Cerebellar cortex (tissue), 1 donor: ENCODE measurements at regions not wholly inside any gene's neighbourhood (a gene's known extent, or its start where the extent isn't known, plus 50 kb on each side); places are given as distances from the start of the nearest gene placed in this dataset.
A peak's percentile ranks its signal among the peaks of the same experiment; 100 is the strongest.
"Not testable (repeated sequence)": the region's sequence is repeated elsewhere in the genome, so short reads cannot be mapped to it uniquely, and the experiment has no call there.

Source experiments
- DNase-seq: peaks from one replicate; pipeline ENCODE4 v3.0.0-alpha.2; 2015; ENCODE audit warnings: low spot score

GRCh38 chr2:147416099-147416498 lies 428.7 kb upstream of the ACVR2A start:
- DNase-seq, result no peak

GRCh38 chr2:147414656-147415055 lies 430.2 kb upstream of the ACVR2A start:
- not testable (repeated sequence) for DNase-seq

- no peak for DNase-seq
Observed at GRCh38 chr2:147408357-147408756, 436.5 kb upstream of the ACVR2A start.

GRCh38 chr2:147405651-147406050 lies 439.2 kb upstream of the ACVR2A start:
- no peak for DNase-seq

- DNase-seq, result no peak
Observed at GRCh38 chr2:147398996-147399395, 445.8 kb upstream of the ACVR2A start.

- DNase-seq, result no peak
Observed at GRCh38 chr2:147398301-147398700, 446.5 kb upstream of the ACVR2A start.

- DNase-seq, result no peak
Observed at GRCh38 chr2:147396890-147397289, 447.9 kb upstream of the ACVR2A start.

GRCh38 chr2:147394179-147394790 lies 450.5 kb upstream of the ACVR2A start:
- DNase-seq, result no peak

- DNase-seq, result no peak
Observed at GRCh38 chr2:147392180-147392579, 452.6 kb upstream of the ACVR2A start.

- no peak for DNase-seq
Observed at GRCh38 chr2:147390475-147390874, 454.4 kb upstream of the ACVR2A start.

GRCh38 chr2:147389218-147389617 lies 455.6 kb upstream of the ACVR2A start:
- no peak for DNase-seq

- DNase-seq, result no peak
Observed at GRCh38 chr2:147388217-147388616, 456.6 kb upstream of the ACVR2A start.

- DNase-seq, result no peak
Observed at GRCh38 chr2:147386284-147386683, 458.5 kb upstream of the ACVR2A start.

- DNase-seq, result no peak
Observed at GRCh38 chr2:147385600-147385999, 459.2 kb upstream of the ACVR2A start.

GRCh38 chr2:147384659-147385058 lies 460.2 kb upstream of the ACVR2A start:
- DNase-seq, result no peak

- peak; percentile 89 for DNase-seq
Observed at GRCh38 chr2:147382322-147382948, 462.4 kb upstream of the ACVR2A start.

- no peak for DNase-seq
Observed at GRCh38 chr2:147378403-147378802, 466.4 kb upstream of the ACVR2A start.

GRCh38 chr2:147375073-147375472 lies 469.8 kb upstream of the ACVR2A start:
- no peak for DNase-seq

GRCh38 chr2:147374423-147374811 lies 470.4 kb upstream of the ACVR2A start:
- DNase-seq, result no peak

GRCh38 chr2:147373800-147374422 lies 470.9 kb upstream of the ACVR2A start:
- DNase-seq, result no peak

GRCh38 chr2:147368306-147368705 lies 476.5 kb upstream of the ACVR2A start:
- no peak for DNase-seq

- DNase-seq, result no peak
Observed at GRCh38 chr2:147366279-147366678, 478.6 kb upstream of the ACVR2A start.

GRCh38 chr2:147365622-147366021 lies 479.2 kb upstream of the ACVR2A start:
- DNase-seq, result no peak

- no peak for DNase-seq
Observed at GRCh38 chr2:147364597-147364996, 480.2 kb upstream of the ACVR2A start.
